ENCODE measurements at regions not wholly inside any gene's neighbourhood (a gene's known extent, or its start where the extent isn't known, plus 50 kb on each side); places are given as distances from the start of the nearest gene placed in this dataset.

DNA sequence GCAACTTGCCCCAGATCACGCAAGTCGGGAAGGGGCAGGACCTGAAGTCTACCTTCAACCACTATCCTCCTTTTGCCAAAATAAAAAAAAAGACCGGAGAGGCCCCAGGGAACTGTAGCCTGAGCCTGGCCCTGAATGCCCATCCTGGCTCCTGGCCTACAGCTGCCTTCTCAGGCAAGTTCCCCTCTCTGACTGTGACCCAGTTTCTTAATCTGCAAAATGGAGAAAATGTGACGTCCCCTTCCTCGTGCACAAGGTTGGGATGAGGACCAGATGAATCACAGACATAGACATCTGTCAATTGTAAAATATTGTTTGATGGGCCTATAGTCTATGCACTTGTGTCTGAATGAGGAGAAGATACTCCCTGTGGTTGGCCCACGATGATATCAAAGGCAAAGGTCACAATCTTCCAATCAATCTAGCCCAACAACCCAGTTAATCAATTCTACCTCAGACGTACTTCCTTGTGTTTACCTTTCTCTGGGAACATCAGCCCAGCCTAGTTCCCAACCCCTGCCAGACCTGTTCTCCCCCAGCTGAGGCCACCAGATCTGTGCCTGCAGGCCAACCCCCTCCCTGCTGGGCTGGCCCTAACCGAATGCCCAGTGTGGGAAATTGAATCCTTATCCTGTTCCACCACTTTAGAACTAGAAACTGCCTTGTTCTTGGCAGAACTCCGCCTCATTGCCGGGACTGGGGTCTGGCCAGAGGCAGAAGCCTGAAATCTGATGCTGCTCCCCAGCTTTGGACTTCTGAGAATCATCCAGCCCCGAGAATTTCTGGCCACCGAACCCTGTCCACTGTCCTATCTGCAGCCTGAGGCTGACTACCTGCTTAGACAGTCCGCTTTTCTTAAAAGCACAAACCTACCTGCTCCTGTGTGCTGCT lies 101.8 kb upstream of the LIPC start:
- DNase-seq (ENCODE audit: low read depth) = no peak

DNA sequence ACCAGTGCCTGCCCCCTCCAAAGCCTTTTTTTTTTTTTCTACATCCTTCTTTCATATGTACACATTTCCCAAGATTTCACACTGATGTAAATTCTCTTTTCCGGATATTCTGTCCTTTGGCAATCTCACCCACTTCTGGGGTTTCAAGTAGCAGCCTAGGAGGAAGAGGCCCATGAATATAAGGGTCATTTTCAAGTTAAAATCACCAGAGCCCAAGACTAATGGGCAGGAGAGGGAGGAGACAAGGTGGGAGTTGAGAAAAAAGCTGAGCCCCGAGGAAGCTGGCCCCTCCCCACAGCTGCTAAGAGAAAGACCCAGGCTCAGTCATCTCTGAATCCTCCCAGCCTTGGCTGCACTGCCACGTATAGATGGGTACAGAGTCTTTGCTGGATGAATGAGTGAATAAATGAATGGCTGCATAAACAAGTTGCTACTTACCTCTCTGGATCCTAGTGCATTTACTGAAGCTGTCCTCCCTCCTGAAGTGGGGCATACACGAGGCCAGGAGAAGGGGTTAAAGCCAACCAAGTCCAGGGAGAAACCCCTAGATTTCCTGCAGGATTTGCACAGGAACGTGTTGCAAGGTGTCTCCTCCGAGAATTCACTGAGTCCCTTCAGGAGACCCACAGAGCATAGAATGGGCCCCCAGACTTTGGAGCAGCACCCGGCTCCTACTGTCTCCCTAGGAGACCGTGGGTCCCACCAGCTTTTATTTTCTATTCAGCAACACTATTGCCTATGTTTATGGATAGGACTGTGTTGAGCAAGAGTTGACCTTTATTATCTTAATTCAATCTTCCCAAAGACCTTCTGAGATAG lies 100.8 kb upstream of the LIPC start:
- no peak for DNase-seq (ENCODE audit: low read depth)

DNA sequence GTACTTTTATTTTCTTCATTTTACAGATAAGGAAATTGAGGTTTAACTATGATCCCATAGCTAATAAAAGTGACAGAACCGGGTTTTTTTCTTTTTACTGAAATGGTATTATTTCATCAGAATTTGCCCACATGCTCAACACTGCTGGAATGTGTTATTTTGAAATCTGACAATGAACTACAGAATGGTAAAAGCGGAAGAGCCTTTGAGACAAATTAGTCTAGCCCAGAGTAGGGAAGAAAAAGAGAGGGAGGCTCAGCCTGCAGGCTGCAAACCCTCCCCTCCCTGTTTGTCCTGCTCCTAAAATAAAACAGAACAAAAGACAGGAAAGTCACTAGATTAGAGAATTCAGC lies 100.3 kb upstream of the LIPC start:
- DNase-seq (ENCODE audit: low read depth) = no peak

DNA sequence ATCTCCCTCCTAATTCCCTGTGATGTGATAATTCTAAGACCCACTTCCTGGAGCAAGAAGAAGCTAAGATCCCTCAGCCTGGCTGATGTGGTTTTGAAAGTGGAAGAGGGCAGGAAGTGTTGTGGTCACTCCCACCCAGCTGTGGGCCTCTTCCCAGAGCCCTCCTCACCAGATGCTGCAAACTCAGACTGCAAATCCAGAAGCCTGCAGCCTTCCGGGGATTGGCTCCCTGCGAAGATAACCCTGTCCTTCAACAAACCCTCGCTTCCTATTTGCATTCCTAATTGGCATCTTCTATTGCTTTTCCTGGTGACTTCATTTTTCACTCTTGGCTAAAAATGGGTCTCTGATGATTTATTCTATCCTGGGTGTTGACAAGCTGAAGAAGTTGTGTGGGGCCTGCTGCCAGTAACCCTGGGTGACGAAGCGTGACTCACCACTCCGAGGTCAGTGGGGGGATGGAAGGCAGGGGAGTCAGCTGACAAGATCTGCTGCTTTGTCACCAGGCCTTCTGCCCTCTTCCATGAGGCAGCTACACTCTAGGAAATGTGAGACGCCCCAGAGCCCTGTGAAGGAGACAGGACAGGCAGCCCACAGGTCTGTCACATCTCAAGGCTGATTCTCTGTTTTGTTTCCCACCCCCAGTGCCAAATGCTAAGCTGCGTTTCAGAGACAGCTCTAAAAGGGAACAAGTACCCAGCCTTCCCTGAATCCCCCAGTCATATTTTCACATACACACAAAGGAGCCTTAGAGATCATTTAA lies 99.7 kb upstream of the LIPC start:
- DNase-seq (ENCODE audit: low read depth) = peak; percentile 74

DNA sequence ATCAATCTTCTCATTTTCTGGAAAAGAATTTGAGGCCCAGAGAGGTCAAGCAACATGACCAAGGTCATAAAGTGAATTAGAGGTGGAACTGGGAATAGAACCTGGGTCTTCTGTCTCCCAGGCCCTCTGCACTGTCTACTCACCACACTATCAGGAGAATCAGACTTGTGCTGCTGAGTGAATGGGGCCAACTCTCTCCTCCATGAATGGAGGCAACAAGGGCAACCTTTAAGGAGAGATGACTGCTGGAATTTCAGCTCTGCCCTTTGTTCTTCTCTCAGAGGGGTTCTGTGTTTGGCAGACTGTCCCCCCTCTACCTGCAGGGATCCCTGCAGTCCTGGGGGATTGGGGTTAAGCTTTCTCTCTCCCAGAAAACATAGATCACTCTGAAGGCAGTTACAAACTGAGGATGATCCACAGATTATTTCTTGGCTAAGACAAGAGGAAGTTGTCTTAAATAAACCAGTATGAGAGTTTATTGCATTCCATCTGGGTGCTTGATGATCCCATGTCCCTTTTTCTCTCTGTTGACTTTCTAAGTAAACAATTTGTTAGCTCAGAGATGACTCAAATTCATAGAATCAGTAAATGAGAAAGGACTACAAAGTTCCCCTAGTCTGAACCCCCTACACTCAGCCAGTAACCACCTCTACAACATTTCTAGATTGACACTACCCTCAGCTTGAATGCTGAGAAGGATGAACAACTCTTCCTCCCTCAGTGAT lies 99.0 kb upstream of the LIPC start:
- no peak for DNase-seq (ENCODE audit: low read depth)

DNA sequence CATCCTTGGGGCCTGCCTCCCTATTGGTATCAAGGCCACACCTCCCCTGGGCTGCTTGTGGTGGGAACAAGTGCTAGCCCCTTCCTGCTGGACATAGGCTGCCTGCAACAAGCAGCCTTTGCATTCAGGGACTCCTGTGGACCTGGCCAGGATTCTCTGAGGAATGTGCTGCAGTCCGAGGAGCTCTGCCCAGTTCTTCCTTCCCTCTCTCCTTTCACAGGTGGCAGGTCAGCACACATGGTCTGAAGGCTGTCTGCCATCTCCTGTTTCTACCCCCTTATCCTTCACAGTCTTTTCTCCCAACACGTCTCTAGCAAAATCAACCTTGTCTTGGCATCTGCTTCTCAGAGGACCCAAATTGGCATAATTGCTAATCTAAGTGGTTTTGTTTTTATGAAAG lies 97.0 kb upstream of the LIPC start:
- no peak for DNase-seq (ENCODE audit: low read depth)

DNA sequence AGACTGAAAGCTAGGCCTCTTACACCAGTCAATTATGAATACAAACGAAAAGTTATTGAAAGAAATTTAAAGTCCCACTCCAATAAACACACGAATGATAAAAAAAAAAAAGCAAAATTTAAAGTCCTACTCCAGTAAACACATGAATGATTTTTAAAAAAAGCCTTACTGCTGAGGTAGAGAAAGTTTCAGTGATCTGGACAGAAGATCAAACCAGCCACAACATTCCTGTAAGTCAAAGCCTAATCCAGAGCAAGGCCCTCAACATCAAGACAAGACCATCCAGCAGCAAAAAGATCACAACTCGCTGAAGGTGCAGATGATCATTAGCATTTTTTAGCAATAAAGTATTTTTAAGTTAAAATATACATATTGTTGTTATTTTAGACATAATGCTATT lies 95.6 kb upstream of the LIPC start:
- no peak for DNase-seq (ENCODE audit: low read depth)

DNA sequence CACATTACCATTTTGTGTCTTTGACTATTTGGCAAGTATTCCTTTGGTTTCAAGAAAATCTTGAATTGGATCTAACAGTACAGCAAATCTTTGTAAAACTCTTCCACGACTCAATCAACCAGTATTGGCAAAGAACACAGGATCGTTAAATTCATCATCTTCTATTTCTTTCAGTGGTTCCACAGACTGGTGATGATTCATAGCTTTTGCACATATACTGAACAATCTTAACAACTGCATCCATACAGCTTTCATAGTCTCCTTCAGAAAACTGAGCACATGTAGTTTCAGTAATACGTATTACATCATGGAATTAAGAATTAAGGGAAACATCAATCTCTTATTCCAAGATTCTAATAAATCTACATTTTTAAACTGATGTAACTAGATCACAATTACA lies 91.6 kb upstream of the LIPC start:
- no peak for DNase-seq (ENCODE audit: low read depth)

DNA sequence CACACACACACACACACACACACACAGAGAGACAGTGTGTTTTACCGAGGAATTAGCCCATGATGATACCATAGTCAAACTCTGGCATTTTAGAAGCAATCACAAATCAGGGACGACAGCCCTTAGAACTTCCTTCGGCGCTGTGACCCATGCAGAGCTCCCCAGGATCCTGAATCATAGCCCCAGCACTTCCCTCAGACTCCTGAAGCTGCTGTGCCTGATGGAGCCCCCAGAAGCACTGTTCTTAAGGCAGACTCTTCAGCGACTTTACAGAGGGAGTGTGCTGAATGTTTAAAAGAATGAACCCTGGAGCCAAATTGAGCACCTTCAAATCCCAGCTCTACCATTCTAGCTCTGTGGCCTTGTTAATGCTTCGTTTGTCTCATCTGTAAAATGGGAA lies 89.3 kb upstream of the LIPC start:
- DNase-seq (ENCODE audit: low read depth) = no peak

DNA sequence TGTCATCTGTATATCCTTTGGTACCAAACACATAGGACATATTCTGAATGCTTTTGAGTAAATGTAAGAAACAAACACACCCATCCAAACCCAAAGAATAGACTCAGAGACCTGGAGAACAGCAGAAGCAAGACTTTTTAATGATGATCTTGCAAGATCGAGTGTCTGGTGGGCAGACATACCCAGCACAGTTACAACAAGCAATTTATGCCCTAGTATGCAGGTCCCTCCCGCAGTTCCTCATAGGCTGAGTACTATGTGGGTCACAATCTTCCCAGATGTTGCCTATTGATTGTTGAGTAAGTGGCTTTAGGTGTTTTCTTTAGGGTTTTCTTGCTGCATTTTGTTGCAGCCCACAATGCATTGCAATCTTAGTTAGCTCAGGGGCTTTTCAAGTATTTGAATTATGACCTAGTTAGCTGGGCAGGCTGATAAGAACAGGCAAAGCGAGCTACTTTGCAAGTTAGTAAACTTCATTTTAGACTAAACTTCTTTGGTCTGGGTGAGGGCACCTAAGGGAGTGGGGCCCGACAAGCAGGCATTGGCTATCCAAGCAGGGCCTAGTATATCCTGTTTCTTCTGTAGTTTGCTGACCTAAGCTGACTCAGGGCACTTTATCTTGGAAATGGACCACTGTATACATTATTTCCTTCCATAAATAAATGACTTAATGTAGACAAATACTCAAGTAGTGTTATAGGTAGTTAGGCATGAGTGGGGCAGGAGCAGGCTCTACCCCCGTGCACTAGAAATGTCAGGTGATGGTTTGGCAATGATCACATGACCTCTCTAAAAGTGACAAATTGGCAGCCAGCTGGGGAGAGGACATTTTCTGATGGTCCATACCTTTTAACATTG lies 87.3 kb upstream of the LIPC start:
- DNase-seq (ENCODE audit: low read depth) = no peak

DNA sequence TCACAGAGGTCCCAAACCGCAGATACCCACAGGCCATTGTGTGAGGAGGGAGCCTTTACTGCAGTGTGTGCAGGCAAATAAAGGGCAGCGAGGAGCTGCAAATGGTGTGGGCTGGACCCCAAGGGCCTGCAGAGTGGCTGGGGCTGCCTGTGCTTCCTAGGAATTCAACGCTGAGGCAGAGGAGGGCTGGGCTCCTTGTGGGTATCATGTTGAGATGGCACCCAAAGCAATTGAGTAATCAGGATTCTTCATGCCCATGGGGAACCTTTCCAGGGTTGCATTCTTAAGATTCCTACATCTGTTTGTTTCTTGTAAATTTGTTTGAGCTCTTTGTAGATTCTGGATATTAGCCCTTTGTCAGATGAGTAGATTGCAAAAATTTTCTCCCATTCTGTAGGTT lies 85.4 kb upstream of the LIPC start:
- no peak for DNase-seq (ENCODE audit: low read depth)

DNA sequence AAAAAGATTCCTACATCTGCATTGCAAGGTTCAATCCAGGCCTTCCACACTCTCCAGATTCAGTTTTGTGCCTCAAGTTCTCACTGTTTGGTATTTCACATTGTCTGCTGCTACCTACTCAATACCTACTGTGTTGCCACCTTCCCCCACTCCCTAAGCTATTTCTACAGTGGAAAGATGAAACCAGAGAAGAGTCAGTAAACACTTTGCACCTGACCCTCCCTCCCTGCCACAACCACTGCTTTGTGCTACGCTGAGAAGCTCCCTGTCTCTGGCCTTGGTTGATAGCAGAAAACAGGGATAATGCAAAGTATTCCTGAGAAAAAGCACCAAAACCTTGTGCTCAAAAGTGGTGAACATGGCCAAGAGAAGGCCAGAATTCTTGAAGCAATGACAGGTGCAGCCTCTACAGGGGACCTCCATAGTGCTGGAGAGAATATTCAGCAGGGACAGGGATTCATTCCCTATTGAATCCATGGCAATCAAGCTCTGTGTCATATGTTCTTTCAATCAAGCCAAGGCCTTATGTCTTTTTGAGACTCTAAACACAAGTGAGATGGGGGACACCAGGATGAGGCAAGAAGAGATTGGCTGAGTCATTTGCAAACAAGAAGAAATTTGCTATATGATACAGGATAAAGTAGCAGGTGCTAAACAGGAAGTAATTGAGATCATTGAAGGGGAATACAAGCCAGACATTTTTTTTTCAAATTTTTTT lies 83.5 kb upstream of the LIPC start:
- no peak for DNase-seq (ENCODE audit: low read depth)

DNA sequence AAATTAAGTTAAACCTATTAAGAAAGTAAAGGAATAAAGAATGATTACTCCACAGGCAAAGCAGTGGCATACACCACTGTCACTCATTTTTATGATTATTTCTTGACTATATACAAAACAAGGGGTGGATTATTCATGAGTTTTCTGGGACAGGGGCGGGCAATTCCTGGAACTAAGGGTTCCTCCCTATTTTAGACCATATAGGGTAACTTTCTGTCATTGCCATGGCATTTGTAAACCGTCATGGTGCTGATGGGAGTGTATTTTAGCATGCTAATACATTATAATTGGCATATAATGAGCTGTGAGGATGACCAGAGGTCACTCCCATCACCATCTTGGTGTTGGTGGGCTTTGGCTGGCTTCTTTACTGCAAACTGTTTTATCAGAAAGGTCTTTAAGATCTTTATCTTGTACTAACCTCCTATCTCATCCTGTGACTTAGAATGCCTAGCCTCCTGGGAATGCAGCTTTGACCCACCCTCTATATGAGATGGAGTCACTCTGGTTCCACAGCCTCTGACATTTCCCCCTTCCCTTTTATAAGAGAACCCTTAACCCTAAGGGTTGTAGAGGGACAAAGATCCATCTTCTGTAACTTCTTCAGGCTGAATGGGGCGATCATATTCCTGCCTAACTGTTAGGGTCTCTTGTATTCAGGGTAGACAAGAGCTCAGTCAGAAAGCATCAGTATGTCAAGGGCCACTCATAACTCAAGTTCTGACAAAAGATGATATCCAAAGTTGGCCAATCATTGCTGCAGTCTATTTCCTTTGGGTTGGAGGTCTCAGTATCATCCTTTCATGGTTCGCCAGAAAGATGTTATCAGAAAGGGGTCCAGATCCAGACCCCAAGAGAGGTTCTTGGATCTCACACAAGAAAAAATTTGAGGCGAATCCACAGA lies 79.5 kb upstream of the LIPC start:
- no peak for DNase-seq (ENCODE audit: low read depth)

DNA sequence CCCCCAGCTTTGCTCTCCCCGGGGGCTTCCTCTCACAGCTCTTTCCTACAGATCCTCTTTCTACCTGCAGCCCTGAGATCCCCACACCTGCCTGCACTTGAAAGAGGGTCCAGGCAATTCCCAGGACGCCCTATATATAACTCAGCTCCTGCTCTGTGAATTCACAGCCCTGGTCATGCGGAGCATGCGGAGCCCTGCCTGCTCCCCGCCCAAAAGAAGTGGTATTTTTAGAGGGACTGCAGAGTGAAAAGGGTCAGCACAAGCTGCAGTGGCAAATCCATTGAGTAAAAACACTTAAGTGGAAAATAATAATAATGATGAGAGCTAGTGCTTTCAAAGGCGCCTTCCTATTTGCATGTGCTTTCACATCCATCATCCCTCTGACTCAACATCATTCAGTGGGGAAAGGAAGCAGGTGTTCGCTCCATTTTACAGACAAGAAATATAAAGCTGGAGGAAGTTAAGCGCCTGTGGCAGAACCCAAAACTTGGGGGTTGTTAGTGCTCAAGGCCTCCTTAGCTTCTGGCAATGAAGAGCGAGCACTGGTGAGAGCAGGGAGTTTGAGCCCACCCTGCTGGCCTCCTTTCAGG lies 76.3 kb upstream of the LIPC start:
- DNase-seq (ENCODE audit: low read depth) = no peak

DNA sequence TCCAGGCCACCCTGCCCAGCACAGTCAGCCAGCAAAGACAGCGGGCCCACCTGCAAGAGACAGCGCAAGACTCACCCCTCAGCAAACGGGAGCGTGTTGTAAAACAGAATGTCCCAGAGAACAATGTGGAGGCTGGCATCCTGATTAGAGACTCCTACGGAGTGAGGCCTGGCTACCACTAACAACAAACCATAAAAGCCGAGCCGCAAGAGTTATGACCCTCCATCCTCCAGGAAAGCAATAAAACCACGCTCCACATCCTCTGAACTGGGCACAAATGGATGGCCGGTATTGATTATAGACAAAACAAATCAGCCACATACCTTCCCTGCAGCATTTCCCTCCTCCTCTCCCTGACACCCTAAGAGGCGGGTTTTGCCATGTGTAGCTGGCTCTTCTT lies 75.8 kb upstream of the LIPC start:
- DNase-seq (ENCODE audit: low read depth) = no peak

DNA sequence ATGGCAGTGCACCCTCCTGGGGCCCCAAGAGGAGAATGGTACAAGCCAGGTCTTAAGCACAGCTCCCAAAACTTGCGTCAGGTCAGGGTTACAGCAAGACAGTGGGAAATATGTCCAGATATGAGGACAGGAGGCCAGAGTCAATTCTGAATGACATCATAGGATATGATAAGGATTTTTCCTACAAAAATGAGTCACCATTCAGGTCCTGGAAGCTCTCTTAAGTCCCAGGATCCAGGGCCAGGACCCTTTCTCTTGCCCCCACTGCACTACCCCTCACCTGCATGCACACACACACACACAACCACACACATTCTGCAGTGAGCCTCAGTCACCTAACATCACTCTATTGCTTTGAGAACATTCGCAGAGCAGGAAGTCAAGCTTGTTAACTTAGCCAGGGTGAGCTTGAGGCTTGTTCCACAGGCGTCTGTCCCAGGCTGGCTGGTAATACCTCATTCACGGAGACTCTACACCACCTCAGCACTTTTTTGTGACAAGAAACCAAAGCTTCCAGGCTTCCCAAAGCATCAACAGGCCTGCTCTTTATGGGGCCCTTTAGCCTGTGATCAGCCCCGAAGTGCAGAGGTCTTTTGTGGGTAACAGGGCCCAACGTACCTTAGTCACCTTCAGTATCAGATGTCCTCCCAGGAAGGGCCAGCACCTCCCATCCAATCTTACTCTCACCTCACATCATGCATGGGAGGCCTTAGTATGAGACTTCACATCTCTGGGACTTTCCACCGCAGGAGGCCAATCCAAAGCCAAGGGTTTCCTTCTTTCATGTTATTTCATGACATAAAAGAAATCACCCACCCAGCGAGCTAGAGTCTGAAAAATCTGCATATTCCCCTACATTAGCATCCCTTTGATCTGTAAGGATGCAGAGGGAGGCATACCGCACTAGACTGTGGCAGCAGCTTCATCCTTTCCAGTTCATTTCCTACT lies 74.0 kb upstream of the LIPC start:
- DNase-seq (ENCODE audit: low read depth) = no peak

DNA sequence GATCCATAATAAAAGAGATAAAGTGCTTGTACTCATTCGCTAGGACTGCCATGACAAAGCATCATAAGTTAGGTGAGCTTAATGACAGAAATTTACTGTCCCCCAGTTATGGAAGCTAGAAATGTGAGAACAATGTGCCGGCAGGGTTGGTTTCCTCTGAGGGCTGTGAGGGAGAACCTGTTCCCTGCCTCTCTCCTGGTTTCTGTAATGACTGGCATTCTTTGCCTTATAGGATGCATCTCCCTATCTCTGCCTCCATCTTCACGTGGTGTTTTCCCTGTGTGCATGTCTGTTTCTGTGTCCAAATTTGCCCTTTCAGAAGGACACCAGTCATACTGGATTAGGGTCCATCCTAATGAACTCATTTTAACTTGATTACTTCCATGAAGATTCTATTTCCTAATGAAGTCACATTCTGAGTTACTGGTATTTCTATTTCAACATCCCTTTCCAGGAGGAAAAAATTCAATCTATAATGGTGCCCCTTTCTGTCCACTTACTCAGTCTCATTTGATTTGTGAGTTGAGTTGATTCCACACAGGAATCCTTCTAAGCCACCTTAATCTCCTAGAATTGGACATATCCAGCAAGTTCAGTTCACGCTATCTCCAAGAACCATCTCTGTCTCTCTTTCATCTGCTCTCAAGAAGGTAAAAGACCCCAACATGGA lies 71.2 kb upstream of the LIPC start:
- DNase-seq (ENCODE audit: low read depth) = no peak
